Left hindlimb (tissue), 1 donor: ENCODE measurements at regions not wholly inside any gene's neighbourhood (a gene's known extent, or its start where the extent isn't known, plus 50 kb on each side); places are given as distances from the start of the nearest gene placed in this dataset.

Experiments used
- DNase-seq: peaks from one replicate; pipeline ENCODE4 v3.0.0-alpha.2; 2018

DNA sequence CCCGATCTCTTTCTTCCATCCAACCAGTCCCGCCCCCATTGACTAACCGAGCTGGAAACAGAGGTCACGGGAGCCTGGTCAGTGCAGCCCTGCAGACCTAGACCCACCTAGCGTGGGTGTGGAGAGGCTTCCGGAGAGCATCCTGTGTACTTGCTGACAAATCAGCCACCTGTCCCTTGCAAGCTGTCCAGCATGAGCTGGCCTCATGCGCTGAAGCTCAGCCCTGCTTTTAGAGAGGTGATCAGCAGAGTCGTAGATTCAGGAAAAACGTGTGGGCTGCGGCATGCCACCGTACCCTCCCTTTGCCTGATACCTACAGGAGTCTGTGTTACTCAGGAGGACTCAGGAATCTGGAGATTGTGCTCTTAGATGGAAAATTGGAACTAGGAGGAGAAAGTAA, 80.3 kb upstream of the UQCRFS1 start:
- no peak for DNase-seq

- DNase-seq = no peak
Measured at GRCh38 chr19:29293736-29294342, 80.9 kb upstream of the UQCRFS1 start.

GRCh38 chr19:29294343-29294811, 81.4 kb upstream of the UQCRFS1 start:
- no peak for DNase-seq

- DNase-seq = no peak
Measured at GRCh38 chr19:29295285-29295684, 82.3 kb upstream of the UQCRFS1 start.

- DNase-seq = no peak
Measured at GRCh38 chr19:29297381-29297780, 84.4 kb upstream of the UQCRFS1 start.

- DNase-seq = peak; percentile 52
Measured at GRCh38 chr19:29299416-29300380, 86.7 kb upstream of the UQCRFS1 start.

- DNase-seq = no peak
Measured at GRCh38 chr19:29302002-29302928, 89.3 kb upstream of the UQCRFS1 start.

GRCh38 chr19:29303069-29303718, 90.2 kb upstream of the UQCRFS1 start:
- no peak for DNase-seq

DNA sequence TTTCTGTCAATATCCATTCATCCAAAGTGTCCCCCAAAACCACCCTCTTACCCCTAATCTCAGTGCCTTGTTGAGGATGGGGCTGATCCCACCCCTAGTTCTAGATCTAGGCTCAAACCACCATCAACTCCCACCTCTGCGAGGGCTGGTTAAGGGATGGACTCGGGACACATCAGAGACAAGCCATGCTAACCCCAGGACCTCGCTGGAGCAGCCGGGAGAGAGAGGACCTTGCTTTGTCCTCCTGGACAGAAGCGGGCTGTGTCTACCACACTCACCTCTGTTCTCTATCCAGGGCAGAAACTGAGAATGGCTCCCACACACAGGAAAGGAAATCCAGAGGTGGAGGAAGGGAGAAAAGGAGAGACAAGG, 90.8 kb upstream of the UQCRFS1 start:
- DNase-seq = no peak

GRCh38 chr19:29305268-29305667, 92.3 kb upstream of the UQCRFS1 start:
- DNase-seq = no peak

GRCh38 chr19:29308977-29309590, 96.1 kb upstream of the UQCRFS1 start:
- DNase-seq = no peak

DNA sequence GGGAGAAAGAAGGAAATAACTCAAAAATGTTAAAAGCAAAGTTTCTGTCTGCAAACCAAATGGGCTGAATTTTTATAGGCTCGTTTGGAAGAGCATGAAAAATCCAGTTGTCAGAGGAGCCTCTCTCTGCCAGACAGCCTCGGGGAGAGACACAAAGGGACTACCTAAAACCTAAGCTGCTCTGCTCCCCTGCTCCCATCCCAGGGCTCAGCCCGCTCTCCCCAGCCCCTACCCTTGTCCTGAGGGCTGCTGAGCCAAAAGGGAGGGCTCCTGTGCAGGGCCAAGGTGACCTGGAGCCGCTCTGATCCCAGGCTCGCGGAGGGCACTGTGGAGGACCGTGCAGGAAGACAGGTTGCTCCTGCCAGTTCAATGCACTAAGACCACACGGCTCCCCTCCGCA, 96.7 kb upstream of the UQCRFS1 start:
- DNase-seq = no peak

DNA sequence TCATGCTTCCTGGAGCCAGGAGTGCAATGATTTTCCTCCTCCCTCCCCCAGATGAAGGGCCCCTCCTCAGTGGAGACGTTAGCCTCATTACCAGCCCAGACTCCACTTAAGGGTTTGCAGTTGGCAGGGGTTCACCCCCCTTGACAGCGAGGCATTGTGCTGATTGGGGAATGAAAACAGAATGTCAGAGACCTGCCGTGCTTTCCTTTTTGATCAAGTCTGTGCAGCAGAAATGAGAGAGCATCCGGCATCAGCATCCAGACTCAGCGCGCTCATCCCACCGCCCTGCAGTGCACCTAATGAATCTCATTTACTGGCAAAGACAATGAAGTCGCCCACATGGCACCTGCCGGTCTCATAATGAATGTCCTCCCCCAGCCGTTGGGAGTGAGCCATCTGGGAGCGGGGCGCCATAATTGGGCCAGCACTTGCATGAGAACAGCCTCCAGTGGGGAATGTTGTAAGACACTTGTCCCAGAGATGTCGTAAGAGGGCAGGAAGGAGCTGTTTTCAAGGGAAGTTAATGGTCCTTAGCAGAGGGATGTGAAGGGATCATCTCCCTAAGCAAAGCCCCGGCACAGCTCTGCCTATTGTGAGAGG, 98.3 kb upstream of the UQCRFS1 start:
- DNase-seq = no peak

GRCh38 chr19:29315556-29316190, 102.7 kb upstream of the UQCRFS1 start:
- DNase-seq = no peak

GRCh38 chr19:29318581-29318980, 105.6 kb upstream of the UQCRFS1 start:
- DNase-seq = no peak

- no peak for DNase-seq
Measured at GRCh38 chr19:29320086-29320485, 107.1 kb upstream of the UQCRFS1 start.

DNA sequence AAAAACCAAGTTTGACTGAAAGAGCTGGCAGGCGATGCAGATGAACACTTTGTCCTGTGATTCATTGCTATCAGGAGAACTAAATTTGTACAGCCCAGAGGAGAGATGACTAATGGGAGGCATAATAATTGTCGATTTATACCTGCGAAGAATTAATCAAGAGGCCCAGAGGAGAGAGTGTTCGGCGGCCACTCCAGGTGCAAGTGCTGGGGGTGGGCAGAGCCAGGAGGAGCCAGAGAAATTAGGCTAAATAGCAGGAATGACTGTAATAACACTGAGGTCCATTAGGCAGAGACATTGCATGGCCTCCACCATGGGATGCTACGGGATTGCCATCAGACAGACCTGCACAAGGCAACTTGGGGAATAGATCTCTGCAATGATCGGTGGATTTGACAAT, 107.7 kb upstream of the UQCRFS1 start:
- no peak for DNase-seq

DNA sequence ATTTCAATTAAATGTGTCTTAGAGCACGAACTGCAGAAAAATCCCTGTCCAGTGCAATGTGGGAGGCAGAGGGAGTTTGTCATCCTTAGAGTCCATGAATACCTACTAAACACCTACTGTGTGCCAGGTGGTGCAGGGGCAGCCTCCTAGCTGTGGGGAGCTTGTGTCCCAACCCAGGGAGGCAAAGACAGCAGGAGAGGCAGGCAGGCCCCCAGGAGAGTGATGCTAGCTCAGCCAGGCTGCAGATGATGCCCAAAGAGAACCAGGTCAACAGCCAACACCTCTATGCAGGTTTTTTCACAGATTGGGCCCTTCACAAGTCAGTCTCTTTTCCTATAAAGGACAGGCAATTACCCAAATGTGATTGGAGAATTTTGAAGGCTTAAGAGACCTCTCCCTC, 108.2 kb upstream of the UQCRFS1 start:
- DNase-seq = no peak

DNA sequence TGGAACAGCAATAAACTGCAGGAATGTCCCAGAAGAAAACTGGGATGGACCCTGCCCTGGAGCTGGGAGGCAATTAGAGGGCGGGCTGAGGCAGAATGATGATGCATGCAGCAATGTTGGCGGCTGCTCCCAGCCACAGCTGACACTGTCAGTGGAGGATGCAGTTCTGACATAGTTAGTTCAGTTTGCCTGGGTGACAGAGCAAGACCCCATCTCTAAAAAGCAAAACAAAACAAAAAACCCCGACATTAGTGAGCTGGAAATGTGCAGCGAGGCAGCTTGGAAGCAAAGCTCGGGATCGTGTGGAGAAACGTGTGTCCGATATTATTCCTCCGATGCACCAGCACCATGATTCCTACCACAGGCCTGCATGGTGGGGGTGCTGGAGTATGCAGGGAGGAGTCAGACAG, 110.1 kb upstream of the UQCRFS1 start:
- DNase-seq = no peak

DNA sequence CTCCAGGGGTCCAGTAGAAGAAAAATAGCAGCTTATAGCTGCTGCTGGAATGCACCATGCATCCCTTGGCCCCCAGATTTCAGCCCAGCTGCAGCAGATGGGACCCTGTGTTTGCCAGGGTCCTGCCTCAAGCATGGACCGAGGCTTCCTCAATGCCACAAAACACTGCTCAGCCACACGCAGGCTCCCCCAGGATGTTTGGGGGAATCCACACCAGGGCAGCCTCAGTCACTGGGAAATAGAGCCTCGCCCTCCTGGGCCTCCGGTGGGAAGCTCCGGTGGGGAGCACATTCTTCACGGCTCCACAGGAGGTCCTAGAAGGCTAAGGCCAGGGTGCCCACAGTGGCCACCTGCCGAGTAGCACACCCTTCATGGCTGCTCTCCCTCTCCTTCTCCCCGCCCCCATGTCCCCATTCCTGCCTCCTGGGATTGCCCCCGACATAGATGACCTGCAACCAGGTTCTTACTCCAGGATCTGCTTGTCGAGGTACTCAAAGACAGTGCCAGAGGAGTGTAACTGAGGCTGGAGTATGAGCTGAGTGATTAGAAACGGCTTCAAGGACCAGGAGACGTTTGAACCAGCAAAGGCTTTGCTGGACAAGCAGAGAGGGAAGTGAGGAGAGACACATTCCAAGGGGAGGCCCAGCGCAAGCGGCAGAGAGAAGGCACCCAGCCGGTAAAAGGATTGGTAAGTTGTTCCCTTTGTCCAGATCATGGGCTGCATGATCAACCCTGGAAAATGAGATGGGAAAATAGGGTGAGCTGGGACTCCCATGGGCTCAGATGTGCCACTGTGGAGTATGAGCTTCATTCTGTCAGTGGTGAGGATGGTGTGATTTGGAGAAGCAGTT, 110.7 kb upstream of the UQCRFS1 start:
- no peak for DNase-seq
